ENCODE measurements at regions not wholly inside any gene's neighbourhood (a gene's known extent, or its start where the extent isn't known, plus 50 kb on each side); places are given as distances from the start of the nearest gene placed in this dataset.
A peak's percentile ranks its signal among the peaks of the same experiment; 100 is the strongest.
"Not testable (repeated sequence)": the region's sequence is repeated elsewhere in the genome, so short reads cannot be mapped to it uniquely, and the experiment has no call there.

DNA sequence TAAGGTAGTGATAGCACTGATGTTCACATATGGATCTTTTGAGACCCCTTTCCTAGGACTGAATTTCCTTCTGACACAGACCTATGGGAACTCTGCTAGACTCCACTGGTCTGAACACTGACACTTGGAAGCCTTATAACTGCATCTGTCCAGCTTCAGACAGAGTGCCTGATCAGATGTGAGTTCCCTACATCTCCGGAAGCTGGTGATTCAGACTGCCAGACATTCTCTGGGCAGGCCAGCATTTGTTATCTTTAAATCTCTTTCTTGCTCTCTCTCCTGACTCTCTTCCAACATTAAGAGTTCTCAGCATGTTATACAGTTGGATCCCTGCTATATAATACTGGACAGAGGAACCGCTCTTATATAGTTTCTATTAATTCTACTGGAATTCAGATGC is 408.5 kb downstream of the ZEB2 start:
- peak in 1 of 2 experiments; percentile 14 for DNase-seq
- TF ChIP-seq GATA1 (IDR thresholded peaks at IDR 0.05; ENCODE audit: low read depth, low read length) = no peak
- TF ChIP-seq POLR2A (IDR thresholded peaks at IDR 0.05; ENCODE audit: low read length) = no peak

DNA sequence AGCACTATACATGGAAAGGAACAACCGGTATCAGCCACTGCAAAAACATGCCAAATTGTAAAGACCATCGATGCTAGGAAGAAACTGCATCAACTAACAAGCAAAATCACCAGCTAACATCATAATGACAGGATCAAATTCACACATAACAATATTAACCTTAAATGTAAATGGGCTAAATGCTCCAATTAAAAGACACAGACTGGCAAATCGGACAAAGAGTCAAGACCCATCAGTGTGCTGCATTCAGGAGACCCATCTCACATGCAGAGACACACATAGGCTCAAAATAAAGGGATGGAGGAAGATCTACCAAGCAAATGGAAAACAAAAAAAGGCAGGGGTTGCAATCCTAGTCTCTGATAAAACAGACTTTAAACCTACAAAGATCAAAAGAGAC is 413.8 kb downstream of the ZEB2 start:
- DNase-seq = not testable (repeated sequence)

DNA sequence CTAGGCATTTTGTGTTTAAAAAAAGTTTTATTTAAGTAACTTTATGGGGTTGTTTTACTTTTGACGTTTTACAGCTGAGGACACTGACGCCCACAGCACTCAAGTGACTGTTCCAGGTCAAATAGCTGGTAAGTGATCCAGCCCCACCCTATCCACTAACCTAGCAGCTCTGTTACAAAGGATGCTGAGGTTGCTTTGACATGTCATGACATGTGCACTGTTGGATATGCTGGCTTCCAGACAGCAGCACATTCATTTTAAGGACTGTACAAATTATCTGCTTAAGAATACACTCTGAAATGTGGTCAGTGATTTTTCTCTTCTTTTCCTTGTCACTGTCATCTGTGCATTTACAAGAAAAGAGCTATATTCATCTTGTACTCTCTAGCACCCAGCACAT is 417.5 kb downstream of the ZEB2 start:
- DNase-seq = no peak
- TF ChIP-seq POLR2A (IDR thresholded peaks at IDR 0.05; ENCODE audit: low read length) = no peak
- TF ChIP-seq GATA1 (IDR thresholded peaks at IDR 0.05; ENCODE audit: low read depth, low read length) = no peak

DNA sequence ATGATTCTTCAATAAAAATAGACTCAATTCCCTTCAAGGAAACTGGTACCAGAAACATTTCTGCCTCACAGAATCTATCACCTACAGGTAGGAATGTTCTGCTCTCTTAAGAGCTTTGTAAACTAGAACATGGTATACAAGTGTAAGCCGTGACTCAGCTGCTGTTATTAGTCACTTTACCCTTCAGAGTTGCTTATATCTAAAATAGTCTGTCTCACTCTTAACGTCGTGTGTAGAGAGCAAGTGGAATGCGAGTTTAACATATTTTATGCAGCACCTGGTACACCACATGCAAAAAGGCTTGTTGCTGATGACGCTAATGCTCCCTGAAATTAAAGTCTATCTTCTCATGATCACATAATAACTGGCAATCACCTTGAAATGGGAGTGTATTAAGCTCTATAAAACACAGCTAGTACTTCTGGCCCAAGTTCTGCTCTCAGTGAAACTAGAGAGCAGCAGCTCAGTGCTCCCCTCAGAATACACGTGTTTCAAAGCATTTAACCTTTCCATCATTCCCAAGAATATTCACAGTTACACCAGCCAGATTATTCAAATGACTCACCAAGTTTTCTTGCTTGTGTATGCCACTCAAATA is 420.0 kb downstream of the ZEB2 start:
- TF ChIP-seq GATA1 (IDR thresholded peaks at IDR 0.05; ENCODE audit: low read depth, low read length) (no peak), POLR2A (IDR thresholded peaks at IDR 0.05; ENCODE audit: low read length) (no peak)
- DNase-seq = no peak

DNA sequence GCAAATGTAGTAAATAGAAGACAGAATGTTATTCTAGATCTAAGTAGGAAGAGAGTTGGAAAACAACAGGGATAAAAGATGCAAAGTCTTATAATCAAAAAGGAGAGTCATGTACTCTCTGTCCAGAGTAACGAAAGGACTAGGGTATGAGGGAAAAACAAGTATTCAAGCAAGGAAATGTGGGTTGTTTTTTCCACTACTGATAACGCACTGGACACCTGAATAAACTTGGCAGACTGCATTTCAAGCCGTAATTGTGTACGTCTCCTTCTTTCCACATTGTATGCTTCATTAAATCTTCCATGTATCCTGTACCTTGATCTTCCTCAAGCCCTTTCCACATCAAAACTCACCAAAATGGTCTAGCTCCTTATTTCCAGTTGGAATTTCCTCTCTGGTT is 420.6 kb downstream of the ZEB2 start:
- no peak for TF ChIP-seq GATA1 (IDR thresholded peaks at IDR 0.05; ENCODE audit: low read depth, low read length)
- no peak for TF ChIP-seq POLR2A (IDR thresholded peaks at IDR 0.05; ENCODE audit: low read length)
- no peak for DNase-seq

DNA sequence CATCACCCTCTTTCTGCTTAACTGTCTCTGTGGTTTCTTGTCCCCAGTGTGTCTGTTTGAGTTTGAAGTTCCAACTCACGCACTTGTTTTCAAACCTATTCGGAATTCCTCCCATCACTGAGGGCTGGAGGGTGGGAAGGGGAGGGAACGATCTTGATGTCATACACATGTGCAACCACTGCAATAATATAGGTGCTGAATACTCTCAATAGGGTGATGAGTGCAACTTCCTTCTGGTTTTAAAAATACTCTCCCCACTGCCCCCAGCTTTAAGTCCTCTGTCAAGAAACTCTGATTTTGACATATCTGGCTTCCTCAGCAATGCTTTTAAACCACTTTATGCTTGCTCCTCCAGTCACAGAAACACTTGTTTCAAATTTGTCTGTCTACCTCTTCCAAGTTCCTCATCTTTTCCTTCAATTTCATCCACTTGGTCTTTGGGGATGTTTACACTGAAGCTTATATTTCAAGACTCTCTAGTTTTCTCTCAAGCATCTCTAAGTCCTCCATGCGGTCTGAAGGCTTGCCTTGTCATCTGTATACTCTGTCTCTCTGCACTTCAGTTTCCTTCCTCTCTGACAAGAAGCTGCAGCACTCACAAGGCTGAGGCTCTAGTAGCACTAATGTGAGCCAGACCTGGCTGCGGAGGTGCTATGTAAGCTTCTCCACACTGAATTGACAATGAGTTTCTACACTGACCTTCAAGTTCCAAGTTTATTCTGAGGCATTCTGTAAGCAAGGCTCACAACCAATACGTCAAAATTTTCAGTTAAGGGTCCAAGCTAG is 422.3 kb downstream of the ZEB2 start:
- TF ChIP-seq POLR2A (IDR thresholded peaks at IDR 0.05; ENCODE audit: low read length) = no peak
- TF ChIP-seq GATA1 (IDR thresholded peaks at IDR 0.05; ENCODE audit: low read depth, low read length) = no peak

DNA sequence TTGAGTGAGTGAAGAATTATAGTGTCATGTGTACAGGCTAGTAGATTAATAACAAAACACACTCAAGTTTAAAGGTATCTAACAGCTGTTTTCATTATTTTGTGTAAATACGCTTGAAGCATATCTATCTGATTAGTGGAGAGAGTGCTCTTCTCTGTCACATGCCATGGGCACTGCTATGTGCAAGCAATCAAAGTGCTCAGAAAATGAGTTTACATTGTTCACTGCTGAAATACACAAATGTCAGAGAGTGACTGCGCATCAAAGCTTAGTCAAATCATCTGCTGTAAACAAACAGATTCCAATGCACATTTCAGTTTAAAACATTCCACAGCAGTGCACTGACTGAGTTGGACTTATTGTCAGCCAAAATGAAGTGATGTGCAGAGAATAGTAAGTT is 423.4 kb downstream of the ZEB2 start:
- DNase-seq = no peak

More for the DNA sequence above, 422.3 kb downstream of the ZEB2 start:
- no peak for DNase-seq

DNA sequence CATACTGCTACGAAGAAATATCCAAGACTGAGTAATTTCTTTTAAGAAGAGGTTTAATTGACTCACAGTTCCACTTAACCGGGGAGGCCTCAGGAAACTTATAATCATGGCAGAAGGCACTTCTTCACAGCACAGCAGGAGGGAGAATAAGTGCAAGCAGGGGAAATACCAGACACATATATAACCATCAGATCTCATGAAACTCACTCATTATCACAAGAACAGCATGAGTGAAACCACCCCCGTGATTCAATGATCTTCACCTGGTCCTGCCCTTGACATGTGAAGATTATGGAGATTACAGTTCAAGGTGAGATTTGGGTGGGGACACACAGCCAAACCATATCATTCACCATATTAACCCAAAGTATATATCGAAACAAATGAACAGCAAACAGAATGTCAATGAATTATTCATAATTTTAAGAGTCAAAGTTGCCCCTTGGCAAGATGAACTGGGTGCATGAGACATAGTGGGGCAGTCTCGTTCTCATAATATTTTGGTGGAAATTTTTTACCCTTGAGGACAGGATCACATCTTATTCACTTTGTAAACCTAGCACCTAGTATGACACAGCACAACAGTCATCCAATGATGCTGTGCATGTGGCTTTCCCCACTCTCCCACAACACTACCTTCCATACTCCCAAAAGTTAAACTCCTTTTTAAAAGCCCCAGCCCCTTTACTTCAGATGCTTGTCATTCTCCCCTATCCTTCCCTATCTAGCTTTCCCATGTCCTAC is 425.3 kb downstream of the ZEB2 start:
- no peak for DNase-seq
- TF ChIP-seq POLR2A (IDR thresholded peaks at IDR 0.05; ENCODE audit: low read length) (no peak), GATA1 (IDR thresholded peaks at IDR 0.05; ENCODE audit: low read depth, low read length) (no peak)

More for the DNA sequence above, 423.4 kb downstream of the ZEB2 start:
- TF ChIP-seq POLR2A (IDR thresholded peaks at IDR 0.05; ENCODE audit: low read length) (no peak), GATA1 (IDR thresholded peaks at IDR 0.05; ENCODE audit: low read depth, low read length) (no peak)

DNA sequence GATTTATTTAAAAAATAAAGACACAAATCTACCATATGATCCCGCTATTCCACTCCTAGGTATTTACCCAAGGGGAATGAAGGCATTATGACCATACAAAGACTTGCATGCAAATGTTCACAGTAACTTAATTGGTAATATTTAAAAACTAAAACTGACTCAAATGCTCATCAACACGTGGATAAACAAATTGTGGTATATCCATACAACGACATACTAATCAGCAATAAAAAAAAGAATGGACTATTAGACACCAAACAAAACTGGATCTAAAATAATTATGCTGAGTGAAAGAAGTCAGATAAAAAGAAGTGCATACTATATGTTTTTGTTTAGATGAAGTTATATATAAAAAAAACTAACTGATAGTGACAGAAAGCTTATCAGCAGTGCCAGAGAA is 428.3 kb downstream of the ZEB2 start:
- no peak for DNase-seq
- TF ChIP-seq GATA1 (IDR thresholded peaks at IDR 0.05; ENCODE audit: low read depth, low read length) (no peak), POLR2A (IDR thresholded peaks at IDR 0.05; ENCODE audit: low read length) (no peak)

DNA sequence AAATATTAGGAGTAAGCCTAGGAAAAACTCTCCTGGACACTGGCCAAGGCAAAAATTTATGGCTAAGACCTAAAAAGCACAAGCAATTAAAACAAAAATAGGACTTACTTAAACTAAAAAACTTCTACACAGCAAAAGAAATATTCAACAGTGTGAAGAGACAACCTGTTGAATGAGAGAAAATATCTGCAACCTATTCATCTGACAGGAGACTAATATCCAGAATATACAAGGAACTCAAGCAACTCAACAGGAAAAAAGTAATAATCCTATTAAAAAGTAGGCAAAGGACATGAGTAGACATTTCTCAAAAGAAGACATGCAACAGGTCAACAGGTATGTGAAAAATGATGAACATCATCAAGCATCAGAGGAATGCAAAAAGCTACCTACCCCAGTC is 431.1 kb downstream of the ZEB2 start:
- TF ChIP-seq GATA1 (IDR thresholded peaks at IDR 0.05; ENCODE audit: low read depth, low read length) (no peak), POLR2A (IDR thresholded peaks at IDR 0.05; ENCODE audit: low read length) (no peak)
- no peak for DNase-seq

DNA sequence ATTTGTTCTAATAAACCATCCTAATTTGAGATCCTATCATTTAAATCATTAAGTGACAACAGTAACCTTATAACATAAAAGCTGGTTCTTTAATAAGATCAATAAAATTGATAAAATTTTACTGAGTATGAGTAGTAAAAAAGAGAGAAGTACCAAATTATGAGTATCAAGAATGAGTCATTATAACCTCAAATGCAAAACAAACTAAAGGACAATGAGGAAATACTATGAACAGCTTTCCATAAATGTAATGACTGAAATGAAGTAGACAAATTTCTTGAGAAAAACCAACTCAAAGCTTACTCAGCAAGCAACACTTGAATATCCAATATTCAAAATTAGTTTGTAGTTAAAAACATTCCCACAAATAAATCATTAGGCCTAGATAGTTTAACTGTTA is 433.0 kb downstream of the ZEB2 start:
- no peak for DNase-seq
- TF ChIP-seq GATA1 (IDR thresholded peaks at IDR 0.05; ENCODE audit: low read depth, low read length) (no peak), POLR2A (IDR thresholded peaks at IDR 0.05; ENCODE audit: low read length) (no peak)

DNA sequence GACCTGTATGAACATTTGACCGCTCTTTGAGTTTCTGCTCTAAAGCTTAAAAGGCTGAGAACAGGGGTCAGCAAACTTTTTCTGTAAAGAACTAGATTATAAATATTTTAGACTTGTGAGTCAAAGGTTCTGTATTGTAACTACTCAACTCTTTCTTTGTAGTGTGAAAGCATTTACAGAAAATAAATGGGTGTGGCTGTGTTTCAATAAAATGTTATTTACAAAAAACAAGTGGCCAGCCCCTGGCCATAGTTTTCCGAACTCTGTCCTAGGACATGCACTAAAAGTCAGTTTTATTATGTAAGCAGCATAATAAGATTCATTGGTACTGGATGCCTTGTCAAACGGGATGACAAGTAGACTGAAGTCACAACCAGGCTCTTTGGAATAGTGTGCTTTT is 434.9 kb downstream of the ZEB2 start:
- TF ChIP-seq POLR2A (IDR thresholded peaks at IDR 0.05; ENCODE audit: low read length) (no peak), GATA1 (IDR thresholded peaks at IDR 0.05; ENCODE audit: low read depth, low read length) (no peak)
- no peak for DNase-seq

DNA sequence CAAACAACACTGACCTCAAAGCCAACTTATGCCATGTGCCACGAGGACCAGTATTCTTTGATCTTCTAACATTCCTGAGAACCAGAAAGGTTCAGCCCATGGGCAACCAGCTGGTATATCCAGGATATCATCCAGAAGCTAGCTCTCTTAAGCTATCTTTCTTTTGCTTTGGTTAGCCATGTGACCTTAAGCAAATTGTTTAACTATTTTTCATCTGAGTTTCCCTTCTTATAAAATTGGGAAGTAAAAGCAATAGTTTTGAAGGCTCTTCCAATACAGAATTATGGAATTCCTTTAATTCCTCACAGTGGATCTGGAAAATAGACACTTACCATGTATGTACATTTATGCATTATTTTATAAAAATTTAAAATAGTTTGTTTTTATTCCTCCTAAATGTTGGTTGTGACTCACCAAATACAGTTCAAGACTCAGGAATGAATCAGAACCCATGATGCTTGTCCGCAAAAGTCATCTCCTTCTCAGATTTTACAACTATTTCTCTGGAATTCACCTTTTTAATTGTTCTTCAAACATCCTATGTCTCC is 435.7 kb downstream of the ZEB2 start:
- DNase-seq = no peak
- TF ChIP-seq POLR2A (IDR thresholded peaks at IDR 0.05; ENCODE audit: low read length) = no peak
- TF ChIP-seq GATA1 (IDR thresholded peaks at IDR 0.05; ENCODE audit: low read depth, low read length) = no peak

DNA sequence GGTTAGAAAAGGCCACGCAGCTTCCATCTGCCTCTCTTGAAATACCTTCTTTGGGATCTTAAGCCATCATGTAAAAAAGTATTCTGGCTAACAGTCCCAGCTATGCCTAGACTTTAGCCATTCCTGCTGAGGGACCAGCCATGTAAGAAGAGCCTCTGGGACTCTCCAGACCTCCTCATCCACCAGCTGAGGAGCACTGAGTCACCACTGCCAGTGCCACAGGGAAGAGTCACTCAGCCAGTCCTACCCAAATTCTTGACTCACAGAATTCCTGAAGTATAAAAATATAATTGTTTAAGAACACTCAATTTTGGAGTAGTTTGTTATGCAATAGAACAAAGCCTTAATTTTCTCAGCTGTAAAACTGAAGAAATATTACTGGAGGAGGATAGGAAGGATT is 436.7 kb downstream of the ZEB2 start:
- no peak for DNase-seq
- TF ChIP-seq GATA1 (IDR thresholded peaks at IDR 0.05; ENCODE audit: low read depth, low read length) = no peak
- TF ChIP-seq POLR2A (IDR thresholded peaks at IDR 0.05; ENCODE audit: low read length) = no peak

Data from erythroblast (primary cell).